ENCODE measurements at regions not wholly inside any gene's neighbourhood (a gene's known extent, or its start where the extent isn't known, plus 50 kb on each side); places are given as distances from the start of the nearest gene placed in this dataset.

DNA sequence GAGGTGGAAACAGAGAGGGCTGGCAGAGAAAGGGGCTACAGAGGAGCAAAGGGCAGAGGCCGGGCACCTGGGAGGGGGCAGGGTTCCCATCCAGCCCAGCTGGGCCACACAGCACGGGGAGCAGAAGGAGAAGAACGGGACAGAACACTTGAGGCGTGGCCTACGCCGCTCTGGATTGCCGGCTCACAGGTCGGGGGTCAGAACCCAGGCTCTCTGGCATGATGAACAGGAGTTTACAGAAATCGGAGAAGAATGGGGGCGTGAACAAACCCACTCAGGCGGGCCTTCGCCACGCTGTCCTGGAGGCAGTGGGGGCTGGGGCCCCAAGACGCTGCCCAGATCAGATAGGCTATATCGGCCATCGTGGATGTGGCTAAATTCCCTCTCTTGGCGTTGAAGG is 362.2 kb upstream of the SHH start:
- DNase-seq: no peak

DNA sequence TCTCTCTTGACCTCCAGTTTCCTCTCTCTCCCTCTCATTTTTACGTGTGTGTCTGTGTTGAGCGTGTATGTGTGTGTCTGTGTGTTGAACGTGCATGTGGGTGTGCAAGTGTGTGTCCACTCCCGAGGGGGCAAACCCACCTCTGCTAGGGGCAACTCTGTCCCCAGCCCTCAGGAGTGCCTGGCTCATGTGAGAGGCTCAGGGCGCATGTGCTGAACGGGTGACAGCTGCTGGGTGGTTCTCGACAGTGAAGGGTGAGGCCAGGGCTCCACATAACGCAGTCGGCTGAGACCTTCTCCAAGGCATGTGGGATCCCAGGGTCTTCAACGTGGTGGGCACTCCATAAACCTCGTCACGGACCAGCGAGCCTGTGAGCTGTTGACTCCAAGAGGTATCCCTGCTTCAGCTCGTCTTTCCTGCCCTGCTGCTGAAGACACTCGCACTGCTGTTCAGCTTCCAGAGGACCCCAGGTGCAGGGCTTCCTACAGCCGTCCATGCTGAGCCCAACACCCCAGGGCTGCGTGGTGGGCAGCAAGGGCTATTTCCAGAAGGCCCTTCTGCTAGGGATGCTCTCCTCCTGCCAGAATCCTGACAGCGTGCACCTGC is 361.6 kb upstream of the SHH start:
- no peak for DNase-seq

DNA sequence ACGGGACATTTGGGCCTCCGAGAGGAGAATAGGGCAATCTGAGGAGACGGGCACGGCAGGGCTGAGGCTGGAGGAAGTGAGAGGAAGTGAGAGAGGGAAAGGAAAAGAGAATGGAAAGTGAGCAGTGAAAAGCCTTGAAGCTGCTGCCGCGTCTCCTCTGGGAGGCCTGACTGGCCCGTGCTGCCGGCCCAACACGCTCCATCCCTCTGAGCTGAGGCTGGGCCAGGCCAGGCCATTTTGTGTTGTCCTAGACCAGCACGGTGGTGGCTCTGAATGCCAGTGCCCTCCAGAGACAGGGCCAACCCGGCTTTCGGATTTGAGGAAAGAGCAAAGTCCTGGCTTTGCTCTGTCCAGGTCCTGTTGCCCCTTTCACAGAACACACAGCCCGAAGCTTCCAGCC is 361.1 kb upstream of the SHH start:
- no peak for DNase-seq

DNA sequence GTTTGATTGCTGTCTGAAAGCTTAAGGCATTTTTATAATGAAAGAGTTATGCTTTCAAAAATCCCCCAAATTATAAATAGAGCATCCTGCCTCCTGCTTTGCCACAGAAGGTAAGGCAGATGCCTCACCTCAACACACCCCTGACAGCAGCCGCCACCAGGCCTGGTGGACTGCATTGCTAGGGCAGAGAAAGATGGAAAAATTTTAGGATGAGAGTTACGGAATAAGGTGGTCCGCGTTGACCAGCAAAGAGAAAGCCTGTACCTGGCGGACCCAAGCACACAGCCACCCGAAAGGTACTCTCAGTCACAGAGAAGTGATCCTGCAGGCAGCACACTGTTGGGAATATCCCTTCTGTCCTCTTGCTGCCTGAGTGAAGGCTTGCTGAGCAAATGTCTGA is 360.4 kb upstream of the SHH start:
- DNase-seq: no peak

DNA sequence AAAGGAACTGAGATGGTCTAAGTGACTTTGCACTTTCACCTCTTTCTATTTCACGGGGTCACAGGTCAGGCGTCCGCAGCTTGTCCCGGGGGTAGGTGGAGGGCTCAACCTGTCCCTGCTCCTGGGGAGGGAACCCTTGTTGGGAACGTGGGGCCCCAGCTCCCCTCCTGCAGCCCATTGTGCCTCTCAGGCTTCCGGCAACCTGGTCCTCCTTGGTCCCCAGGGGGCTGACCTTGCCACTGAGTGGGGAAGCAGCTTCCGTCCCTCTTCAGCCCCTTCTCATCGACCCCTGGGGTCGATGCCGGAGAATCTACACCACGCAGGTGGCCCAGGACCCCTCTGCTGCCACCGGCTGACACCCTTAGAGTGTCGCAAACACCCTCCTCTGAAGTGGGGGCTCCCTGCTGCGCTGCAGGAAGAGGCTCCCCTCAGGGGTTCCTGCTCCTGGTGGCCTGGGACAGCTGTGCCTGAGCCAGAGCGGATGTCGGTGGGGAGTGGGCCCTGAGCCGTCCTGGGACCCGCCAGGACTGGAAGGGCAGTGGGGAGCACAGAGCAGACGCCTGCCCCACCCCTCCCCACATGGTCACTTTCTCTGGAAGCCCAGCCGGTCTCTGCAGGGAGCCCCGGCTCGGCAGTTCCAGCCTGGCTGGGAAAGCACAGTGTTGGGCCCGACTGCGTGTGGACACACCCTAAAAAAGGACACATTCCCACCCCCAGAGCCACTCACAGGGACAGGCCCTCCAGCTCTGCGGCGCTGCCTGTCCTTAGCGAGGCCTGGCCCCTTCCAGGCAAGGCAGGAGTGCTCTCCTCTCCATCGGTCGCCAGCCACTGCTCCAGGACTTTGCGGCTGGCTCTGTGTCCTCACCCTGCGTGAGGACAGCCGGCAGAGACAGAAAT is 357.5 kb upstream of the SHH start:
- no peak for DNase-seq

DNA sequence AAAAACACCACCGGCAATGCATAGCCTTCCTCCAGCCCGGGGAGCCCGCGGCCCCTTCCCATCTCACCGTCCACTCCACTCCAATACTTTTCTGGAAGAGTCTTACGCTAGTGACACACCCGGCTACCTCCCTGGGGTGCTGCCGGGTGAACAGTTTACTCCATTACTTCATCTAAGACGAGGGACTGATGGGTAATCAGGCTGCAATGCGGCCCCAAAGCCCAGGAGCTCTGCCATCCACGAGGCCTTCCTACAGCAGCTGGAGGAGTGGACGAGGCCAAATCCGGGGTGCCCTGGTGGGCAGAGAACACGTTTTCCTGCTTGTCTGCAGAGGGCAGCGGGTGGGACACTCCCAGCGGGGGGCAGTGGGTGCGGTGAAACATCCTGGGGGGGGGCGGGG is 356.2 kb upstream of the SHH start:
- DNase-seq: no peak

DNA sequence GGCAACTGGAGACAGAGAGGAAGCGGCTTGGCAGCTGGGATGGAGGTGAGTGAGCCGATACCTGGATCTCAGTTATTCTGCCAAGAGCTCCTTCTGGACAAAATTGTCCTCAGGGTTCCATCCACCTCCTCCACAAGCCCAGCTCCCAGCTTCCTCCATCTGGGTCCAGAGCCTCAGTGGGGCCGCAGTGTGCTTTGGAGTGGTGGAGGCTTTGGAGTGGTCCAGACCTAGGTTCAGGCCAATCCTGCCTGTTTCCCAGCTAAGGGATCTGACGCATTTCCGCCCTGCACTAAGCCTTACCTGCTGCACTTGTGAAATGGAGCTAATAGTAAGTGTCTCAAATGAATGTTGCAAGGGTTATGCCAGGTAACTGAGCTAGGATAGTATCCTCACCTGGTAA is 355.7 kb upstream of the SHH start:
- no peak for DNase-seq

DNA sequence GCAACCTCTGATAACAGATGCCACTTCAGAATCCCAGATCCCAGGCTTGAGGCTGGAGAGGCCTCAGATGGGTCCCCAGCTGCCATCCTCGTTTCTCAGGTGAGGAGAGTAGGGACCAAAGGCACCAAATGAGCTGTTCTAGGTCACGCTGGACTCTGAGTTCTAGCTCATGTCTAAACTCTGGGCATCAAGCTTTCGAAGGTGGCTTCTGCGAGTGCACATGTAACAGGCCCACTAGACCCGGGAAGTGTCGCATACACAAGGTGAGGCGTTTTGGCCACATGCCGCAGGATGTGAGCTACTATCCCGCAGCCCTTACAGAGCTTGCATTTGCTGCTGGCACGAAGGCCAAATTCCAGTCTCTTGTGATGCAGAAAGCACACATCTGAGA is 355.1 kb upstream of the SHH start:
- DNase-seq: no peak

DNA sequence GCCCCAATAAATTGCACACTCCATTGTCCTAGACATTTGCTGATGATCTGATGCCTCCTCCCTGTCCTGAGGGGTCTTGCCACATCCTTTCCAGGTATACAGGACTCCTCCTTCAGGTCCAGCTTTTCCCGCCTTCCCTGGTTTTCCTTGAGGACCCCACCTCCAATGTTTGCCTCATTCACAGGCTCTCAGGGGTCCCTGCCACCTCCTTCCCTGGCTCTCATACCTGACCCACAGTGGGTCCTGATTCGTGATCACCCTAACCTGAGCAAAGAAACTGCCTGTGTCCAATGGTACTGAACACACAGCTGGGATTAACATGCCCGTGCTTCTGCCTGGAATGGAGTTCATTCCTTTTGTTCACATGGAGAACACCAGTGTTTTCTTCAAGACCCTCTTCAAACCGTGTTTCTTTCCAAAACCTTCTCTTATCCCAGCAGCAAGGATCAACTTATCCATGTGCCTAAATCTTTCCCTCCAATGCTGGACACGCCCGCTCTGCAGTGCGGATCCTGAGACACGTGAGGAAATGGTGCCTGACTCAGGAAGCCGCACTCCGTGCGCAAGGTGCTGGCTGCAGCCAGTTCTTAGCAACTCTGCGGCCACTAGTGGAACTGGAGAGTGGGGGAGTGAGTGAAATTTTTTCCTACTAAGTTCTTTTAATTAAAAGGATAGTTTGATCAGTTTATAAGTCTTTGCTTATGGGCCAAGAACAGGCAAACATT is 354.6 kb upstream of the SHH start:
- no peak for DNase-seq

DNA sequence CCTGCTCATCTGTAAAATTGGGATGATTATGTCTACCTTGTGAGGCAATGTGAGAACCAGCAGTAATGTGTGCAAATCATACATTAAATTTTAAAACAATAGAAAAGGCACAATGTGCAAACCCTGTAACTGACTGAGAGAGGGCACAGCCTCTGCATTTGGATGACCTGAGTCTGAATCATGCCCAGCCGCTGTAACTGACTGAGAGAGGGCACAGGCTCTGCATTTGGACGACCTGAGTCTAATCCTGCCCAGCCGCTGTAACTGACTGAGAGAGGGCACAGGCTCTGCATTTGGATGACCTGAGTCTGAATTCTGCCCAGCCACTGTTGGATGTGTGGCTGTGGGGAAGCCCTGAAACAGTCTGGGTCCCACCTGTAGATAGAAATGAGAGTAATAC is 351.5 kb upstream of the SHH start:
- DNase-seq: no peak

DNA sequence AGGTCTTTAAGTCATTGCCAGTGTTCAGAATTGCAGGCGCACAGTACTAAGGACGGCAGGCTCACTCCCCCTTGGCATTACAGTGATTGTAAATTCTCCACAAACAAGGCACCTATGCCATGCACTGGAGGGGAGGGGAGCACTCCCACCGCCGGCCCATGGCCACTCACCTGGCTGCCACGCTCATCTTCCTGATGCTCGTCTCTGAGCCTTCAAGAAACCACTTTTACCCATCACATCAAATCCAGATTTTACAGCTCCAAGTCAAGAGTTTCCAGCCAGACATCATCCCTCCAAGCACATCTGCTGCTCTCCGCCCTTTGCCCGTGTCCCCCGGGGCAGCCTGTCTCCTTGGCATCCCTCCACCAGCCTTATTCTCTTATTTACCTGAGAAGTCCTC is 350.2 kb upstream of the SHH start:
- no peak for DNase-seq

DNA sequence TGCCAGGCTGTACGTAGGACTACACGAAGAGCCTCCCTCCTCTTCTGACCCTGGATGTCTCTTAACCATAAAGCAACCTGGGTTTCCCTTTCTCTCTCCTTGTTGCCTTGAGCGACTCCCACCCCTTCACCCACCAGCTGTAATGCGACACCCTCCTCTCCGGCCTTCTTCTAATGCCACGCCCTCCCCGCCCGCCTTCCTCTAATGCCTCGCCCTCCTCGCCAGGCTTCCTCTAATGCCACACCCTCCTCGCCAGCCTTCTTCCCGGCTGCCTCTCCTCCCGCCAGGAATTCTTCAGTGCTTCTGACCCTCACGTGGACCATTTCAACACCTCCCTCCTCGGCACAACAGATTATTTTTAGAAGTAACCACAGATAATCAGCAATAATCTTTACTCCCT is 348.5 kb upstream of the SHH start:
- DNase-seq: no peak

DNA sequence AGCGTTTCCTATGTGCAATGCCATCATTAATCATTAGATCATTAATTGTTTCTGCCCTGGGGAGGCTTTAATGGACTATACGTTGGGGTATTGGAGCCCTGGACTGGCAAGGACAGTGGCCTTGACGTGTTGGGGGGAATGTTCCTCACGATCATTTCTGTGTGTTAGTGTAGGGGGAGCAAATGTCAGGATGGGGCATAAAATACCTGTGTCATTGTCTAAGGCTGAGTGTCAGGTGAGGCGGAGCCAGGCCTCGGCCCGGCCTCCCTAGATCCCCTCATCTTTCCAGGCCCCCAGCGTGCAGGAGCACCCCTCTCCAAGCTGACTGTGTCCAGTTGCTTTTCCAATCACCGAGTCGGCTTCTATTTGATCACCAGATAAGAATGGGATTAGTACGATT is 346.4 kb upstream of the SHH start:
- no peak for DNase-seq

DNA sequence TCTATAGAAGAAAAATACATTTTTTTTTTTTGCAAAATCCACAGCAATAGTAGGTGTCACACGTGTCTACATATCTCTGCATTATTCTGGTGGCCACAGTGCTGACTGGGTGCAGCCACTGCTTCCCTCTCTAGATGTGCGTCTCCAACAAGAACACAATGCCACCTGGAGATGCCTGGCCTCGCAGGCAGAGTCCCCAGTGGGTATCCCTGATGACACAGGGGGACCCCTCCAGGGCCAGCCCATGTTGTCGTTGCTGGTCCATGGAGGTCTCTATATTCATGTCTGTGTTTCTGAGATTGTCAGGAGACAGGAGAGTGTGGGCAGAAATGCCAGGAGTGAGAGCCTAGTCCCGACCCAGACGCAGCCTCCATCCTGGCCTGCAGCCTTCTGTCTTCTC is 345.9 kb upstream of the SHH start:
- DNase-seq: no peak

DNA sequence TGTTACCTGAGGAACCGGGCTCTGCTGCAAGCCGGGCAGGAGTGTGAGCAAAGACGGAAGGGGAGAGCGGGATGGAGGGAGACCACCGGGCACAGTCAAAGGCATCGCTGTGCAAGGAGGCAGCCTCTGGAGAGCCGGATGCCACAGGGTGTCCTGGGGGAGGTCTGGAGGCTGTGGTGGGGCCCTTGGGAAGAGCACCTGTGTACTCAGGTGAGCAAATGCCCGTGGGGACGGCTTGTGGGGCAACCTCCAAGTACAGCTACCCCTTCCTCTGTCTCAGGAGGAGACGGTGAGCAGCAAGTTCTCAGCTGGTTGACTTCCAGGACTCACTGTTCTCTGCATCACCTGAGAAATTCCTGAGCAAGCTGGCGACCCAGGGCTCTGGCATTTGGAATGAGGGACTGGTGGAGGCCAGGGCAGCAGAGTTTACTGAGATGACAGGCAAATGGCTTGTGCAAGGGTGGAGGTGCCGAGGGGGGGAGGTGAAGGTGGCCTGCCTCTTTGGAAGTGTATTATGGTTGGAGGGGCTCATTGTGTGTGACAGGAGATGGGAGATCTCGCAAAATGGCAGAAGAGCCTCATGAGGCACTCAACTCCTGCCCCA is 345.2 kb upstream of the SHH start:
- no peak for DNase-seq

DNA sequence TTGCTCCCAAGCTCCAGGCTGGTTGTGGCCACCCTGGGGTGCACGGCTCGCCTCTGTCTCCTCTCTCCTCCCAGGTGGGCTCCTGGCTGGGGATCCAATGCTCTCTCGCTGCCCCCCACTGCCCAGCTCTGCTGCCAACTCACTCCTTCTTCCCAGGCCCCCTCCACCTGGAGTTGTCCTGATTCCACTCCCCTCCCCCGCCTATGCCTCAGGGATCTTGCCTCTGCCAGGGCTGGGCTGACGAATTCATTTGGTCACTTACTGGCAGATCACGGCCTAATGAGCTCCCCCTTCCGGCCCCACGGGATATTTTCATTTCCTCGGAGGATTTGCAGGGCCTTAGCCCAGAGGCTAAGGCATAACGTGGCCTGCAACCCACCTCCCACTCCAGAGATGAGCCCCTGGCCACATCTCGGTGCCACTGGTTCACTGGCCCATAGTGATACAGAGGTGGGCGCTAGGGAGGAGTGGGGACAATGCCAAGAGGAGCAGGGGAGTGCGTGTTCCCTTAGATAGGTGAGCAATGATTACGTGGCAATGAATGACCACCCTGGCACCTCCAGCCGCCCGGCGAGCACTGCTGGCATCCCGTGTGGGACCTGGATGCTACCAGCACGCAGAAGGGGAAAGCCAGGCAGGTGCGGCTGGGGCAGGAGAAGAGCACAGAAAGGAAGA is 344.6 kb upstream of the SHH start:
- DNase-seq: peak; percentile 53

DNA sequence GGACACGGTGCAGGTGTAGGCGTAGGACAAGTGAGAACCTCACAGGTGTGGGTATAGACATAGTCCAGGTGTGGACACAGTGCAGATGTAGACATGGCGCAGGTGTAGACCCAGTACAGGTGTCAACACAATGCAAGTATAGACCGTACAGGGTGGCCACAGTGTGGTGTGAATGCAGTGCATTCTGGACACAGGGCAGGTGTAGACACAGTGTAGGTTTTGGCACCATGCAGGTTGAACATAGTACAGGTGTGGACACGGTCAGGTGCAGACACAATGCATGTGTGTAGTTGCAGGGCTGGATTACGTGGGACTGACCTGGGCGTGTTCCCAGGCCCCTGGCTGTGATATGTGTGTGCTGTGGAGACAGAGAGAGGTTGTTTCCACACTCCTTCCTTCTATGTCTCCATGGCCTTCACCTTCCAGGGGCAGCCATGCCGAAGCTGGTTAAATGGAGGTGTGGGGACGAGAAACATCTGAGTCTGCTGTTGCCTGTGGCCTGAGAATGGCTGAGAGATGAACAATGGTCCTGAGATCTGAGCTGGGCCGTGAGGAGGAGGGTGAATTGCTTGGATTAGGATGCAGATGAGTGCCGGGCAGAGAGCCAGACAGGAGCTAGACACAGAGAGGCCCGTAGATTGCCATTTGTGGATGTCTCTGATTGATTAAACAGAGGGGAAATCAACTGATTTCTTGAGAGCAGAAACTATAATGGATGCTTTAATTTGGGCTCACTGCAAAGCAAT is 343.9 kb upstream of the SHH start:
- DNase-seq: peak; percentile 37

DNA sequence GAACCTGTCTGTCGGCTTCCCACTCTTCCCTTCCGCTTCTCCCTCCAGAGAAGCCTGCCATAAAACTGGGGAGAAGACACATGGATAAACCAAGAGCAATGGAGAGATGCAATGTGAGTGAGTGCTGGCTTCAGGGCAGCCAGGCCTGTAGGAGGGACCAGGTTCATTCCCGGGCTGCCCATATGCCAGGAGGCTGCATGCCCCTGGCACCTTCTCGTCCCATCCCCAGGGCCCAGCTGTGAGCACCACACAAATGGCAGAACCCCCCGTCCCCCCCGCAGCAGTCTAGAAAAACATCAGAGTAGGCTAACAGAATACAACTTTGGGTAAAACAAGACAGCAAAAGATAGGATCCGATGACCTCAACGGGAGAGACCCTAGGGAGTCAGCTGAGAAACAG is 341.3 kb upstream of the SHH start:
- DNase-seq: no peak

DNA sequence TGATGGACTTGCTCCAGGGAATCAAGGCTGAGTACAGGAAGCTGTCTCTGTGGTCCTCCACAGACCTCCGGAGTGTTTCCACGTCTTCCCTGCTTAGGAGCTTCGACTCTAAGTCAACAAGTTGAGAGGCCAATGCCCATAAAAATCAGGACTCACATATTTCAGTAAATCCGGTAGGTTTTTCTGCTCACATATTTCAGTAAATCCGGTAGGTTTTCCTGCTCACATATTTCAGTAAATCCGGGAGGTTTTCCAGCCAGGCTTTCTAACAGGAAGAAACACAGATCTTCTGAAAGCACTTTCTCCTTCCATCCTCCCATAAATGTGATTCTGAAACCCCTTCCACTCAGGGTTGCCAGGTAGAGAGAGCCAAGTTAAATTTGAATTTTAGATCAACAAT is 340.1 kb upstream of the SHH start:
- DNase-seq: no peak

DNA sequence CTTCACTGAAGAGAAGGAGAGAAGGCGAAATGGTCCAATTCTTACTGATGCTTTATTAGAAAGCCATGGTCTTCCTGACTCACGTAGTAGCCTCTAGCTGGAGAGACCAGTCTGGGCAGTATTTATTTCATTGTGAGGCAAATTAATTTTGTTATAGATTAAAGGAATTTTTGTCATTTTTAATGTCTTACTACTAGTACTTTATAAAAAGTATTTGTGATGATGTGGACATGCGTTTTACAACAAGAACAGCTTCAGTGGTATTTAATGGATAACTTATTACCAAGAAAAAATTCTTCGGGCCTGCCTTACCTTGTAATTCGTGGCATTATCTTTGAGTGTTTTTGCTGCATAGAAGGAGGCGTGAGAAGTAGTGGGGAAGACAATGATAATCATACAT is 339.4 kb upstream of the SHH start:
- DNase-seq: no peak

DNA sequence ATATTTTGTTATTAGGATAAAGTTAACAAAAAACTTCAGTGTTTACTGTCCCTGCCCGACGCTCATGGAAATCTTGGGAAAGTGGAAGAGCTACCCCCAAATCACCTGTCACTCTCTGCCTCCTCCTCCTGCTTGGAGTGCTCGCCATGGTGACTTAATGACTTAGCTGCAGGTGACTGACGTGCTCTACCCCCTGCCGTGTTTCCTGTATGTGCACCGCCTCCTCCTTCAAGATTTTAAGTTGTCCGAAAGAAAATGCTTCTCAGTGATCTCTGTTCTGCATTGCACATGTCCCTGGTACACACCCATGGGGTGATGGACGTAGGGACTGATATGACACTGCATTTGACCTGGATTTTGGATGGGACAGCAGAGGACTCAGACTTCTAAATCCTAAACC is 338.8 kb upstream of the SHH start:
- DNase-seq: no peak

DNA sequence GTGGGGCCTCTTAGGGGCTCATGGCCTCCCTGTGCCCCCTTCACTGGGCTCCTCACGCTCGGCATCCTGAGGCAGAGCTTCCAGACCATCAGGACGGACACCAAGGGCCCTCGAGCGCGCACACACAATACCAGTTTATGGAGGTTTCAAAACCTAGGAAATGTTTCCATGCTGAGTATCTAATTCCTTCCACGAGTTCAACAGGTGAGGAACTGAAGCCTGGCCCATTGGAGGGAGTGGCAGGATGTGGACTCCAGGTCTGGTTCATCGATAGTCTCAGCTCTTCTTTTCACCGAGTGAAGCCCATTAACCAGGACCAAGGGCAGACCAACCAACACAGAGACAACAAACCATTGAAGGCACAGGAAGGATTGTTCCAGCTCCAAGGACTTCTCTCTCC is 336.7 kb upstream of the SHH start:
- DNase-seq: no peak

DNA sequence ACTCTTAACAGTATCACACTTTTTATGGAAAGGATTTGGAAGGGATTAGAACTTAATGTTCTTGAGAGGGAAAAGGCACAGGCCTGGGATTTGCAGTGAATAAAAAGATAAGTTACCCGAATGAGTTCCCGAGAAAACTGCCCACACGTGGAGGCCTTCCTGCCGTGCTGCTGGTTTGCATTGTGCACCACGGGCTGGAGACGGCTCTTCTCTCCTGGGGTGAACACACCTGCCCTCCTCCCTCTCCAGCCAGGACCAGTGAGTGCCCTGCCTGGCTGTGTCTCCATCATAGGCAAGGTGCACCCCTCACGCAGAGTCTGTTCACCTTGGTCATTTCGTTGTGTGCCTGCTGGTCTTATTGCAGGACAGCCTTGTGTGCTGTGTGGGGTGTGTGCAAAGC is 336.3 kb upstream of the SHH start:
- no peak for DNase-seq
